ENCODE measurements at regions not wholly inside any gene's neighbourhood (a gene's known extent, or its start where the extent isn't known, plus 50 kb on each side); places are given as distances from the start of the nearest gene placed in this dataset.

- TF ChIP-seq, protein P1, sequence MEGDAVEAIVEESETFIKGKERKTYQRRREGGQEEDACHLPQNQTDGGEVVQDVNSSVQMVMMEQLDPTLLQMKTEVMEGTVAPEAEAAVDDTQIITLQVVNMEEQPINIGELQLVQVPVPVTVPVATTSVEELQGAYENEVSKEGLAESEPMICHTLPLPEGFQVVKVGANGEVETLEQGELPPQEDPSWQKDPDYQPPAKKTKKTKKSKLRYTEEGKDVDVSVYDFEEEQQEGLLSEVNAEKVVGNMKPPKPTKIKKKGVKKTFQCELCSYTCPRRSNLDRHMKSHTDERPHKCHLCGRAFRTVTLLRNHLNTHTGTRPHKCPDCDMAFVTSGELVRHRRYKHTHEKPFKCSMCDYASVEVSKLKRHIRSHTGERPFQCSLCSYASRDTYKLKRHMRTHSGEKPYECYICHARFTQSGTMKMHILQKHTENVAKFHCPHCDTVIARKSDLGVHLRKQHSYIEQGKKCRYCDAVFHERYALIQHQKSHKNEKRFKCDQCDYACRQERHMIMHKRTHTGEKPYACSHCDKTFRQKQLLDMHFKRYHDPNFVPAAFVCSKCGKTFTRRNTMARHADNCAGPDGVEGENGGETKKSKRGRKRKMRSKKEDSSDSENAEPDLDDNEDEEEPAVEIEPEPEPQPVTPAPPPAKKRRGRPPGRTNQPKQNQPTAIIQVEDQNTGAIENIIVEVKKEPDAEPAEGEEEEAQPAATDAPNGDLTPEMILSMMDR (conservative IDR thresholded peaks at IDR 0.05; ENCODE audit: low read length) = no peak
- no peak for TF ChIP-seq EZH2phosphoT487 (IDR thresholded peaks at IDR 0.05; ENCODE audit: borderline replicate concordance)
Measured at GRCh38 chr4:117467404-117467803, 382.0 kb upstream of the TRAM1L1 start.
